Spleen (tissue), 11 donors: ENCODE measurements at regions not wholly inside any gene's neighbourhood (a gene's known extent, or its start where the extent isn't known, plus 50 kb on each side); places are given as distances from the start of the nearest gene placed in this dataset.

ENCODE experiments used
- DNase-seq: peaks from one replicate; pipeline ENCODE4 v3.0.0-alpha.2; 2020
- H3K27ac ChIP-seq, 8 donors: fragments of 200-600 bp; sonication (generic) in 7 of 8; 1 replicate in 4 of 8; 2 replicates in 4 of 8; pipeline versions ENCODE4 v1.5.0 to v1.8.0; 2016 to 2021; ENCODE audit warnings: inconsistent platforms in 4 of 8, mild to moderate bottlenecking in 4 of 8, moderate library complexity in 1 of 8
- H3K27me3 ChIP-seq, 7 donors: fragments of 200-600 bp; sonication (generic) in 6 of 7; replicated peaks in 1 of 7; 1 replicate in 4 of 7; 2 replicates in 3 of 7; pipeline versions ENCODE4 v1.5.0 to v1.8.0; 2016 to 2021; ENCODE audit warnings: inconsistent platforms in 3 of 7, mild to moderate bottlenecking in 1 of 7
- H3K36me3 ChIP-seq, 6 donors: fragments of 200-600 bp; sonication (generic) in 5 of 6; 1 replicate in 4 of 6; 2 replicates in 2 of 6; pipeline versions ENCODE4 v1.5.0 to v1.8.0; 2016 to 2021; ENCODE audit warnings: inconsistent platforms in 2 of 6
- H3K4me1 ChIP-seq, 6 donors: fragments of 200-600 bp; sonication (generic) in 5 of 6; 1 replicate in 3 of 6; 2 replicates in 3 of 6; pipeline versions ENCODE4 v1.5.0 to v1.8.0; 2016 to 2021; ENCODE audit warnings: inconsistent platforms in 3 of 6
- H3K4me3 ChIP-seq, 8 donors: fragments of 200-600 bp; sonication (generic) in 7 of 8; 1 replicate in 4 of 8; 2 replicates in 4 of 8; pipeline versions ENCODE4 v1.5.0 to v1.8.0; 2016 to 2021; ENCODE audit warnings: inconsistent platforms in 4 of 8, mild to moderate bottlenecking in 4 of 8, moderate library complexity in 2 of 8
- H3K9me3 ChIP-seq, 8 donors: fragments of 200-600 bp; sonication (generic) in 7 of 8; 1 replicate in 4 of 8; 2 replicates in 4 of 8; pipeline versions ENCODE4 v1.5.0 to v1.8.0; 2016 to 2021; ENCODE audit warnings: inconsistent platforms in 4 of 8
- CTCF ChIP-seq, 11 experiments: fragments of 200-600 bp in 7 of 11; fragments of 450-650 bp in 4 of 11; sonication (generic) in 4 of 11; IDR thresholded peaks in 8 of 11; conservative IDR thresholded peaks in 3 of 11; 1 replicate in 7 of 11; 2 replicates in 4 of 11; pipeline versions ENCODE4 v1.4.0 to v1.8.0; 2016 to 2021; ENCODE audit warnings: antibody characterized with exemption in 11 of 11, inconsistent platforms in 4 of 11, mild to moderate bottlenecking in 1 of 11
- POLR2A ChIP-seq, 3 donors: fragments of 450-650 bp; IDR thresholded peaks; one replicate each; pipeline ENCODE4 v1.5.1; 2017; ENCODE audit warnings: antibody characterized with exemption in 3 of 3, mild to moderate bottlenecking in 1 of 3
- POLR2AphosphoS5 ChIP-seq, 3 donors: sonication (generic); formaldehyde crosslinking; IDR thresholded peaks; one replicate each; pipeline ENCODE4 v1.5.1; 2017; ENCODE audit warnings: antibody characterized with exemption in 3 of 3
- WGBS, 5 donors: extraction: QIAGEN DNeasy Blood & Tissue Kit in 3 of 5; methylation state at CpG; one replicate each; pipeline versions ENCODE4 v1.1.5 to v1.1.7; 2013 to 2018; 5-methylcytosine and 5-hydroxymethylcytosine counted together
- intact Hi-C: fragments of 100-400 bp; cut with DNase I; formaldehyde crosslinking; loops from one replicate; pipeline ENCODE4 v1.15.0; 2023; ENCODE audit warnings: low total_unique reads
- donor health status: healthy with polysubstance abuse.
- donor health status: DM: no; HTN: no; CAD: no; lungs with moderate emphysema.
- donor health status: DM: no; HTN: no; CAD: no.
- donor health status: Bipolar disorder and iron deficiency.
- donor health status: healthy.
- donor health status: DM: no; HTN: no; CAD: no.
- donor health status: DM: yes; HTN: yes; CAD: no.

DNA sequence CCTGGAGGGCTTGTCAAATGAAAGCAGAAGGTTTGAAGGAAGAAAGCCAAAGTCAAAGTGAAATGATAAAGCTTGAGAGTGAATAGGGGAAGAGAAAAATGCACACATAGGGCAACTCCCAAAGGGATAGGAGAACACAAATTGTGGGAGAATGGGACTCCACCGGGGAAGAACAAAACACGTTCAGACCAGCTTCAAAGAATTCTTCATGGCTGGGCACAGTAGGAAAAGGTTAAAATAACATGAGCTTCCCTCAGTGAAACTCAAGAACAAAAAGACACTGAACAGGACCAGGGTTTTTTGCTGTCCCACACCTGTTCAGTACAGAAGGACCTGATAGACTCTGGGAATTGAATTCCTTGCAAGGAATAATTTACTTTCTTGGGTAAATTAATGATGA lies 123.1 kb upstream of the NCKAP5 start:
- no peaks in the 10 kb centered on the region for H3K4me1 ChIP-seq
- peaks cover 0 to 16% (median 0%) of the 10 kb centered on the region in 8 donors for H3K9me3 ChIP-seq
- 48 to 62% (median 60%) methylated on average over 2 of the region's 2 CpGs for WGBS, 5 donors
- no peaks in the 10 kb centered on the region for H3K36me3 ChIP-seq
- H3K4me3 ChIP-seq: no peak overlapping the region
- no peaks in the 10 kb centered on the region for H3K27me3 ChIP-seq
- TF ChIP-seq POLR2AphosphoS5 (IDR thresholded peaks at IDR 0.05) (no peak), CTCF (IDR thresholded peaks at IDR 0.05 in 8 of 11, conservative IDR thresholded peaks at IDR 0.05 in 3 of 11) (no peak), POLR2A (IDR thresholded peaks at IDR 0.05) (no peak)
- DNase-seq: no peak
- intact Hi-C loops: no loop called here
- H3K27ac ChIP-seq: no peak overlapping the region

DNA sequence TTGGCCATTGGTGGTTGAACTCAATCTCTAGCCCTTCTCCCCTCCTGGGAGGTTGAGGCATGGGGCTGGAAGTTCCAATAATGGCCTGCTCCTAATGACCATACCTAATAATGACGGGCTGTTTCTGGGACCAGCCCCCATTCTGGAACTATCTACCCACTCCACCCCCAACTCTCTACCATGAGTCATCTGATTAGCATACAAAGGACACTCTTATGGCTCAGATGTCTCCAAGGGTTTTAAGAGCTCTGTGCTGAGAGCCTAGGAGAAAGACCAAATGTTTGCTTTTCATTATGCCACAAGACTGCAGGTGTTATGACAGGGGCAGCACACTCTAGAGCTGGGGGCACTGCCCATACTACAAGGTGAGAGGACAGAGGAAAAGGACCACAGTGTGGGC lies 137.0 kb upstream of the NCKAP5 start:
- Histone ChIP-seq H3K4me3 (no peak overlapping the region), H3K9me3 (peaks cover 0 to 21% (median 10%) of the 10 kb centered on the region in 8 donors), H3K36me3 (no peaks in the 10 kb centered on the region), H3K4me1 (no peaks in the 10 kb centered on the region), H3K27me3 (no peaks in the 10 kb centered on the region), H3K27ac (no peak overlapping the region)
- no peak for TF ChIP-seq POLR2A (IDR thresholded peaks at IDR 0.05)
- TF ChIP-seq CTCF (IDR thresholded peaks at IDR 0.05 in 8 of 11, conservative IDR thresholded peaks at IDR 0.05 in 3 of 11): no peak
- TF ChIP-seq POLR2AphosphoS5 (IDR thresholded peaks at IDR 0.05): no peak
- intact Hi-C loops: no loop called here
- 68 to 100% (median 86%) methylated on average over 1 of the region's 1 CpG for WGBS, 5 donors
- no peak for DNase-seq

- Histone ChIP-seq H3K27ac (no peak overlapping the region), H3K4me1 (no peaks in the 10 kb centered on the region), H3K4me3 (no peak overlapping the region), H3K9me3 (peaks cover 0 to 21% (median 10%) of the 10 kb centered on the region in 8 donors), H3K36me3 (no peaks in the 10 kb centered on the region), H3K27me3 (no peaks in the 10 kb centered on the region)
- no peak for DNase-seq
- intact Hi-C loops: no loop called here
- 78 to 88% (median 82%) methylated on average over 3 of the region's 3 CpGs for WGBS, 5 donors
- no peak for TF ChIP-seq POLR2AphosphoS5 (IDR thresholded peaks at IDR 0.05)
- TF ChIP-seq POLR2A (IDR thresholded peaks at IDR 0.05): no peak
- TF ChIP-seq CTCF (IDR thresholded peaks at IDR 0.05 in 8 of 11, conservative IDR thresholded peaks at IDR 0.05 in 3 of 11): no peak
Observed at GRCh38 chr2:133710613-133711012, 142.3 kb upstream of the NCKAP5 start.

DNA sequence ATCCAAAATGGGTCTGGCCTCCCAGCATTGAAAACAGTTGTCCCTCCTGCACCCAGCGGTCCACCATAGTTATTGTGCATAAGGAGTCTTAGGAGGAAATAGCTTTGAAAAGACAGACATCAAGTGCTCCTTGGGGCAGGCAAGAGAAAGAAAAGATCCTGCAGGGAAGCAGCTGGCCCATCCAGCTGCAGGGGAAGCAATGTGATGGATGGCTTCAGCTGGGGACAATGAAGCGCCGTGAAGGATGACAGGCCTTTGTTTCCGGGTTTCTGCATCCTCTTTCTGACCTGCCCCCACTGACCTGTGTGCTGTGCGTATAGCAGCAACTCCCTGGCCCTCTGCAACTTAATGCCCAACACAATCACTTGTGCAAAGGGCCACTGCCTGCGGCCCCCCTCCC lies 142.9 kb upstream of the NCKAP5 start:
- intact Hi-C loops: no loop called here
- Histone ChIP-seq H3K4me3 (no peak overlapping the region), H3K27ac (no peak overlapping the region), H3K36me3 (no peaks in the 10 kb centered on the region), H3K9me3 (peaks cover 0 to 21% (median 10%) of the 10 kb centered on the region in 8 donors), H3K27me3 (no peaks in the 10 kb centered on the region), H3K4me1 (no peaks in the 10 kb centered on the region)
- no peak for DNase-seq
- 27 to 40% (median 36%) methylated on average over 6 of the region's 6 CpGs for WGBS, 5 donors
- TF ChIP-seq CTCF (IDR thresholded peaks at IDR 0.05 in 8 of 11, conservative IDR thresholded peaks at IDR 0.05 in 3 of 11) (no peak), POLR2A (IDR thresholded peaks at IDR 0.05) (no peak), POLR2AphosphoS5 (IDR thresholded peaks at IDR 0.05) (no peak)
